HCT116 (cell line): ENCODE measurements at regions not wholly inside any gene's neighbourhood (a gene's known extent, or its start where the extent isn't known, plus 50 kb on each side); places are given as distances from the start of the nearest gene placed in this dataset.

Experiments used
- ATAC-seq: fragments of 200-7000 bp; cut with Tn5 transposase; 2 replicates; pipeline ENCODE4 v1.9.1; 2020; ENCODE audit warnings: mild to moderate bottlenecking, moderate library complexity
- BruUV-seq: library from RNA; stranded (reverse); fragments of 400-500 nt; replicated peaks from 2 replicates; lab custom pipeline; 2021; lab: Mats Ljungman, UMichigan
- CTCF ChIA-PET: fragments of 300-600 bp; sonication (Branson Sonifier 250); formaldehyde crosslinking; loops from one replicate; lab custom pipeline; 2021; ENCODE audit warnings: antibody characterized with exemption; lab: Charles Lee
- POLR2A ChIA-PET: fragments of 300-600, 350-600 bp; sonication (Branson Sonifier 250); formaldehyde crosslinking; loops from one replicate; lab custom pipeline; 2021; ENCODE audit warnings: antibody characterized with exemption; lab: Charles Lee
- RAD21 ChIA-PET, 2 experiments: fragments of 300-600 bp; sonication (Branson Sonifier 250); formaldehyde crosslinking; loops; one replicate each; lab custom pipeline; 2023; ENCODE audit warnings: low total read pairs in 2 of 2; ENCODE audit not compliant: uncharacterized antibody in 2 of 2, unreplicated experiment in 2 of 2, low non-redundant PET in 1 of 2; lab: Charles Lee
- DNase-seq: peaks from one replicate; pipeline ENCODE4 v3.0.0-alpha.2; 2010; ENCODE audit warnings: low read depth, low spot score
- H2AFZ ChIP-seq: fragments of 200-600 bp; shearing (Covaris generic), sonication (generic); 2 replicates; pipeline ENCODE4 v1.6.1; 2017; ENCODE audit warnings: low read depth, mixed run types, mixed read lengths, antibody characterized with exemption, low read length; ENCODE audit not compliant: poor library complexity, severe bottlenecking
- H3K27ac ChIP-seq: 2 replicates; pipeline ENCODE4 v1.5.1; 2012; ENCODE audit warnings: low read depth, low read length
- H3K27me3 ChIP-seq: fragments of 200-600 bp; sonication (generic); 2 replicates; pipeline ENCODE4 v1.6.1; 2016; ENCODE audit warnings: mixed run types, low read length, mixed read lengths; ENCODE audit not compliant: insufficient read depth
- H3K36me3 ChIP-seq, 2 experiments: fragments of 200-500 bp in 1 of 2; fragments of 200-600 bp in 1 of 2; sonication (Bioruptor generic) in 1 of 2; sonication (generic) in 1 of 2; 2 replicates each; pipeline versions ENCODE4 v1.5.1 to v1.6.1; 2014 to 2016; ENCODE audit warnings: low read length in 2 of 2, inconsistent platforms in 1 of 2, mixed read lengths in 1 of 2, mixed run types in 1 of 2; ENCODE audit not compliant: insufficient read depth in 2 of 2, control insufficient read depth in 1 of 2
- H3K4me1 ChIP-seq, 2 experiments: fragments of 200-600 bp in 1 of 2; sonication (generic) in 1 of 2; 2 replicates each; pipeline versions ENCODE4 v1.5.1 to v1.6.1; 2012 to 2017; ENCODE audit warnings: low read length in 2 of 2, inconsistent platforms in 1 of 2, mild to moderate bottlenecking in 1 of 2, mixed read lengths in 1 of 2, mixed run types in 1 of 2, moderate library complexity in 1 of 2; ENCODE audit not compliant: insufficient read depth in 2 of 2, control insufficient read depth in 1 of 2
- H3K4me2 ChIP-seq: fragments of 200-600 bp; sonication (generic); 2 replicates; pipeline ENCODE4 v1.6.1; 2017; ENCODE audit warnings: mixed run types, low read length, mixed read lengths
- H3K4me3 ChIP-seq, 2 experiments: fragments of 200-600 bp in 1 of 2; sonication (generic) in 1 of 2; replicated peaks in 1 of 2; 2 replicates each; pipeline ENCODE4 v1.5.1; 2011 to 2016; ENCODE audit warnings: low read length in 2 of 2, control low read depth in 1 of 2, low read depth in 1 of 2, mild to moderate bottlenecking in 1 of 2, mixed read lengths in 1 of 2, mixed run types in 1 of 2
- H3K79me2 ChIP-seq: fragments of 200-600 bp; sonication (generic); 2 replicates; pipeline ENCODE4 v1.6.1; 2017; ENCODE audit warnings: mild to moderate bottlenecking, mixed run types, low read length, moderate library complexity, mixed read lengths; ENCODE audit not compliant: insufficient read depth
- H3K9ac ChIP-seq: fragments of 200-600 bp; sonication (generic); 2 replicates; pipeline ENCODE4 v1.6.1; 2016; ENCODE audit warnings: low read length, mixed read lengths
- H3K9me2 ChIP-seq: fragments of 200-600 bp; sonication (generic), shearing (Covaris generic); 2 replicates; pipeline ENCODE4 v1.6.1; 2017; ENCODE audit warnings: mixed run types, mild to moderate bottlenecking, moderate library complexity; ENCODE audit not compliant: insufficient read depth
- H3K9me3 ChIP-seq, 2 experiments: fragments of 200-500 bp in 1 of 2; fragments of 200-600 bp in 1 of 2; sonication (Bioruptor generic) in 1 of 2; sonication (generic) in 1 of 2; 2 replicates each; pipeline ENCODE4 v1.6.1; 2014 to 2017; ENCODE audit warnings: low read length in 2 of 2, mixed read lengths in 2 of 2, inconsistent platforms in 1 of 2, low read depth in 1 of 2, mild to moderate bottlenecking in 1 of 2, mixed run types in 1 of 2, moderate library complexity in 1 of 2; ENCODE audit not compliant: control insufficient read depth in 1 of 2, insufficient read depth in 1 of 2
- H4K20me1 ChIP-seq: fragments of 200-600 bp; sonication (generic), shearing (Covaris generic); 2 replicates; pipeline ENCODE4 v1.6.1; 2017; ENCODE audit warnings: mixed run types, mild to moderate bottlenecking, moderate library complexity; ENCODE audit not compliant: insufficient read depth
- CBX3 ChIP-seq: IDR thresholded peaks from 2 replicates; pipeline ENCODE4 v1.6.1; 2012; ENCODE audit warnings: low read depth
- CEBPB ChIP-seq: IDR thresholded peaks from 2 replicates; pipeline ENCODE4 v1.6.1; 2012; ENCODE audit warnings: low read depth
- FOSL1 ChIP-seq: IDR thresholded peaks from 2 replicates; pipeline ENCODE4 v1.6.1; 2012; ENCODE audit warnings: low read depth
- JUND ChIP-seq: IDR thresholded peaks from 2 replicates; pipeline ENCODE4 v1.6.1; 2012
- POLR2A ChIP-seq: IDR thresholded peaks from 2 replicates; pipeline ENCODE4 v1.7.0; 2011; ENCODE audit warnings: borderline replicate concordance; ENCODE audit not compliant: insufficient read depth, insufficient read length; ENCODE audit errors: extremely low read depth
- RAD21 ChIP-seq: IDR thresholded peaks from 2 replicates; pipeline ENCODE4 v1.6.1; 2012; ENCODE audit warnings: low read depth, mild to moderate bottlenecking
- ZNF274 ChIP-seq: fragments of 200-500 bp; sonication (Bioruptor generic); IDR thresholded peaks from 2 replicates; pipeline ENCODE4 v1.6.1; 2014; ENCODE audit warnings: mild to moderate bottlenecking, low read depth, low read length, inconsistent platforms
- intact Hi-C: fragments of 100-400 bp; cut with micrococcal nuclease; formaldehyde crosslinking; loops from 2 replicates; pipeline ENCODE4 v1.10.0; 2022
- TF ChIP-seq, protein P1 (sequence below), 3 experiments: fragments of 200-600 bp in 1 of 3; sonication (generic) in 1 of 3; IDR thresholded peaks in 2 of 3; conservative IDR thresholded peaks in 1 of 3; 2 replicates each; pipeline ENCODE4 v1.5.1; 2012 to 2017; ENCODE audit warnings: low read depth in 2 of 3, low read length in 2 of 3, antibody characterized with exemption in 1 of 3, borderline replicate concordance in 1 of 3, control low read depth in 1 of 3, mild to moderate bottlenecking in 1 of 3, mixed read lengths in 1 of 3, mixed run types in 1 of 3, moderate library complexity in 1 of 3; ENCODE audit not compliant: insufficient read depth in 1 of 3
- TF ChIP-seq, protein P2 (sequence below): IDR thresholded peaks from 2 replicates; pipeline ENCODE4 v1.6.1; 2012

- intact Hi-C loops, result no loop called here
- POLR2A ChIA-PET, result no interaction called here
- DNase-seq, result no peak
Observed at GRCh38 chr21:25334046-25334730, 273.1 kb downstream of the MRPL39 start.

DNA sequence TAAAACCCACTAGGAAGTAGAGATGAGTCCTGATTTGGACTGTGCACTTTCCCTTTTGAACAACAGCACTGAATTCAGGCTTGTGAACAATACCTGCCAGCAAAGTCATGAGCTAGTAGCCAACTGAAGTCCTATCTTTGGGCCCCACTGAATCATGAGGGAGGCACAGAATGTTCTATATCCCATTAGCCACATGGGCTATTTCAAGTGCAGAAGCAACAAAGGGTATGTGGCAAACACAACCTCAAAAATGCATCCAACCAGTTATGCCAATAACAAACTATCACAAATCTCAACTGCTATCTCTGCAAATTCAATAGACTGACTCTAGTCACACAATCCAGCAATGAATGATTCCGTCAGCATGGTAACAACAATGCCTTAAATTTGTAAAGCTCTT lies 276.0 kb downstream of the MRPL39 start:
- POLR2A ChIA-PET, result no interaction called here
- Histone ChIP-seq H2AFZ (no peak overlapping the region), H3K4me2 (no peak overlapping the region), H3K9ac (no peak overlapping the region), H3K27me3 (no peaks in the 10 kb centered on the region), H3K79me2 (no peaks in the 10 kb centered on the region), H3K9me2 (no peaks in the 10 kb centered on the region), H3K4me1 (no peaks in the 10 kb centered on the region), H3K9me3 (peaks cover 3 to 21% of the 10 kb centered on the region in 2 experiments; a peak in 2 of 4 replicates), H3K4me3 (no peak overlapping the region), H4K20me1 (no peaks in the 10 kb centered on the region), H3K27ac (no peak overlapping the region), H3K36me3 (no peaks in the 10 kb centered on the region)
- no peak for TF ChIP-seq CEBPB
- no peak for TF ChIP-seq RAD21
- no peak for TF ChIP-seq CBX3
- TF ChIP-seq FOSL1, result no peak
- TF ChIP-seq, protein P1, sequence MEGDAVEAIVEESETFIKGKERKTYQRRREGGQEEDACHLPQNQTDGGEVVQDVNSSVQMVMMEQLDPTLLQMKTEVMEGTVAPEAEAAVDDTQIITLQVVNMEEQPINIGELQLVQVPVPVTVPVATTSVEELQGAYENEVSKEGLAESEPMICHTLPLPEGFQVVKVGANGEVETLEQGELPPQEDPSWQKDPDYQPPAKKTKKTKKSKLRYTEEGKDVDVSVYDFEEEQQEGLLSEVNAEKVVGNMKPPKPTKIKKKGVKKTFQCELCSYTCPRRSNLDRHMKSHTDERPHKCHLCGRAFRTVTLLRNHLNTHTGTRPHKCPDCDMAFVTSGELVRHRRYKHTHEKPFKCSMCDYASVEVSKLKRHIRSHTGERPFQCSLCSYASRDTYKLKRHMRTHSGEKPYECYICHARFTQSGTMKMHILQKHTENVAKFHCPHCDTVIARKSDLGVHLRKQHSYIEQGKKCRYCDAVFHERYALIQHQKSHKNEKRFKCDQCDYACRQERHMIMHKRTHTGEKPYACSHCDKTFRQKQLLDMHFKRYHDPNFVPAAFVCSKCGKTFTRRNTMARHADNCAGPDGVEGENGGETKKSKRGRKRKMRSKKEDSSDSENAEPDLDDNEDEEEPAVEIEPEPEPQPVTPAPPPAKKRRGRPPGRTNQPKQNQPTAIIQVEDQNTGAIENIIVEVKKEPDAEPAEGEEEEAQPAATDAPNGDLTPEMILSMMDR (IDR thresholded peaks at IDR 0.05 in 2 of 3, conservative IDR thresholded peaks at IDR 0.05 in 1 of 3; ENCODE audit: borderline replicate concordance in 1 of 3, insufficient read depth in 1 of 3, low read depth in 2 of 3, low read length in 2 of 3), result no peak
- TF ChIP-seq JUND, result no peak
- TF ChIP-seq POLR2A, result no peak
- TF ChIP-seq, protein P2, sequence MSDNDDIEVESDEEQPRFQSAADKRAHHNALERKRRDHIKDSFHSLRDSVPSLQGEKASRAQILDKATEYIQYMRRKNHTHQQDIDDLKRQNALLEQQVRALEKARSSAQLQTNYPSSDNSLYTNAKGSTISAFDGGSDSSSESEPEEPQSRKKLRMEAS, result no peak
- CTCF ChIA-PET, result no interaction called here
- BruUV-seq, result no TSS peak
- DNase-seq (no peak), ATAC-seq (no peak)
- intact Hi-C loops, result no loop called here
- RAD21 ChIA-PET, result no interaction called here

More at GRCh38 chr21:25334046-25334730, 273.1 kb downstream of the MRPL39 start:
- no peak overlapping the region for H3K27ac ChIP-seq
- ATAC-seq, result no peak
- H3K4me3 ChIP-seq, result no peak overlapping the region
- no peaks in the 10 kb centered on the region for H3K9me2 ChIP-seq
- RAD21 ChIA-PET, result no interaction called here
- H4K20me1 ChIP-seq, result no peaks in the 10 kb centered on the region
- no peaks in the 10 kb centered on the region for H3K27me3 ChIP-seq
- no peaks in the 10 kb centered on the region for H3K4me1 ChIP-seq
- H3K9ac ChIP-seq, result no peak overlapping the region
- H3K79me2 ChIP-seq, result no peaks in the 10 kb centered on the region
- BruUV-seq, result no TSS peak
- no peak overlapping the region for H2AFZ ChIP-seq
- CTCF ChIA-PET, result no interaction called here
- TF ChIP-seq, protein P1 (IDR thresholded peaks at IDR 0.05 in 2 of 3, conservative IDR thresholded peaks at IDR 0.05 in 1 of 3; ENCODE audit: borderline replicate concordance in 1 of 3, insufficient read depth in 1 of 3, low read depth in 2 of 3, low read length in 2 of 3), result no peak
- TF ChIP-seq ZNF274, result no peak
- TF ChIP-seq FOSL1, result no peak
- H3K36me3 ChIP-seq, result no peaks in the 10 kb centered on the region
- H3K9me3 ChIP-seq, result peaks cover 3 to 20% of the 10 kb centered on the region in 2 experiments; a peak in 2 of 4 replicates
- H3K4me2 ChIP-seq, result no peak overlapping the region
